ENCODE measurements at regions not wholly inside any gene's neighbourhood (a gene's known extent, or its start where the extent isn't known, plus 50 kb on each side); places are given as distances from the start of the nearest gene placed in this dataset.
"Not testable (repeated sequence)": the region's sequence is repeated elsewhere in the genome, so short reads cannot be mapped to it uniquely, and the experiment has no call there.

DNA sequence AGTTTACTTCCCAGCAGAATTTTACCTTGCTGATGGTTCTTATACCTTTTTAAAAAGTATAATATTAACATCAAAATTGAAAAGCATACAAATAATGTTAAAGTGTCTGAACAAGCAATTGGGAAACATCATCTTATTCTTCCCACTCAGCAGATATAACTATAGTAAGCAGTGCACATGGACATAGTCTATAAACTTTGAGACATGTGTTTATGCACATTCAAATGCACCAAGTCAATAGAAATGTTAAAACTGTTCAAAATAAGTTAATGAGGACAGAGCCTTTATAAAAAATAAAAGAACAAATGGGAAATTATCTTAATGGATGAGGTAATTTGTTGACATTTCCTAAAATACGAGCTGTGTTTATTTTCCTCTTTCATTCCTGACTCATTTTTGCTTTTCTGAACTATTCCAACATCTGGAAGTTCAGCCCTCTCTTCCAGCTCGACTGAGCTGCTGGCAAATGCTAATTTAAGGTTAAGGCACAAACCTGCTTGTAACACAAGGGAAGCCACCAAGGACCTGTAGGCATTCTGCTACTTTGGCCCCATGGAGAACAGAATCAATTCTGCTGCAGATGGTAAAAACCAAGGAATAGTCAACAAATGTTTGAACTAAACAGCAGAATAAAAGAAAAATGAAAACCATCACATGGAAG lies 110.3 kb upstream of the MAP3K4 start:
- H3K4me1 ChIP-seq, result no peaks in the 10 kb centered on the region
- H3K79me2 ChIP-seq, result no peaks in the 10 kb centered on the region
- H3K36me3 ChIP-seq (ENCODE audit: control insufficient read depth, insufficient read depth, low read length), result no peaks in the 10 kb centered on the region
- H3K9me3 ChIP-seq (ENCODE audit: control insufficient read depth, low read length), result no peaks in the 10 kb centered on the region
- no peak overlapping the region for H3K9ac ChIP-seq
- H3K27me3 ChIP-seq (ENCODE audit: control insufficient read depth, insufficient read depth, low read length), result no peaks in the 10 kb centered on the region
- no peak overlapping the region for H3K27ac ChIP-seq
- no peak overlapping the region for H2AFZ ChIP-seq
- no peak overlapping the region for H3K4me2 ChIP-seq (ENCODE audit: low read length)
- H3K4me3 ChIP-seq (ENCODE audit: low read depth, low read length), result no peak overlapping the region
- TF ChIP-seq, protein P1, sequence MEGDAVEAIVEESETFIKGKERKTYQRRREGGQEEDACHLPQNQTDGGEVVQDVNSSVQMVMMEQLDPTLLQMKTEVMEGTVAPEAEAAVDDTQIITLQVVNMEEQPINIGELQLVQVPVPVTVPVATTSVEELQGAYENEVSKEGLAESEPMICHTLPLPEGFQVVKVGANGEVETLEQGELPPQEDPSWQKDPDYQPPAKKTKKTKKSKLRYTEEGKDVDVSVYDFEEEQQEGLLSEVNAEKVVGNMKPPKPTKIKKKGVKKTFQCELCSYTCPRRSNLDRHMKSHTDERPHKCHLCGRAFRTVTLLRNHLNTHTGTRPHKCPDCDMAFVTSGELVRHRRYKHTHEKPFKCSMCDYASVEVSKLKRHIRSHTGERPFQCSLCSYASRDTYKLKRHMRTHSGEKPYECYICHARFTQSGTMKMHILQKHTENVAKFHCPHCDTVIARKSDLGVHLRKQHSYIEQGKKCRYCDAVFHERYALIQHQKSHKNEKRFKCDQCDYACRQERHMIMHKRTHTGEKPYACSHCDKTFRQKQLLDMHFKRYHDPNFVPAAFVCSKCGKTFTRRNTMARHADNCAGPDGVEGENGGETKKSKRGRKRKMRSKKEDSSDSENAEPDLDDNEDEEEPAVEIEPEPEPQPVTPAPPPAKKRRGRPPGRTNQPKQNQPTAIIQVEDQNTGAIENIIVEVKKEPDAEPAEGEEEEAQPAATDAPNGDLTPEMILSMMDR (IDR thresholded peaks at IDR 0.05), result no peak

DNA sequence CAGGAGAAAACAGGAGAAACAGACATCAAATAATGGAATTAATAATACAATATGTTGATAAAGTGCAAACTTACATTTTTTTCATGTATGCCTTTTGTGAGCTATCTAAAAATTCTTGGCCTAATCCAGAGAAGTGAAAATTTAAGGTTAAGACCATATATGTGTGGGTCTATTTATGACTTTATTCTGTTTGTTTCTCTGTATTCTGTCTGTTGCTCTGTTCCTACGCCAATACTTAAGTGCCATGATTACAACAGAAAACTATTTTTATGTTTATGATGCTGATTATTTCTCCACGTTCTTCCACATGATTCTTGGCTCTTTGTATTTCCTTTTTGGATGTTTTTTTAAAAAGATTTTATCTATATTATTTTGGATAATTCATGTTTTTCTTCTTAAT lies 109.6 kb upstream of the MAP3K4 start:
- Histone ChIP-seq H3K27ac (no peak overlapping the region), H3K27me3 (ENCODE audit: control insufficient read depth, insufficient read depth, low read length) (no peaks in the 10 kb centered on the region), H3K4me3 (ENCODE audit: low read depth, low read length) (no peak overlapping the region), H3K4me1 (no peaks in the 10 kb centered on the region), H2AFZ (no peak overlapping the region), H3K4me2 (ENCODE audit: low read length) (no peak overlapping the region), H3K79me2 (no peaks in the 10 kb centered on the region), H3K36me3 (ENCODE audit: control insufficient read depth, insufficient read depth, low read length) (no peaks in the 10 kb centered on the region), H3K9ac (no peak overlapping the region), H3K9me3 (ENCODE audit: control insufficient read depth, low read length) (no peaks in the 10 kb centered on the region)
- TF ChIP-seq, protein P1 (IDR thresholded peaks at IDR 0.05), result no peak

DNA sequence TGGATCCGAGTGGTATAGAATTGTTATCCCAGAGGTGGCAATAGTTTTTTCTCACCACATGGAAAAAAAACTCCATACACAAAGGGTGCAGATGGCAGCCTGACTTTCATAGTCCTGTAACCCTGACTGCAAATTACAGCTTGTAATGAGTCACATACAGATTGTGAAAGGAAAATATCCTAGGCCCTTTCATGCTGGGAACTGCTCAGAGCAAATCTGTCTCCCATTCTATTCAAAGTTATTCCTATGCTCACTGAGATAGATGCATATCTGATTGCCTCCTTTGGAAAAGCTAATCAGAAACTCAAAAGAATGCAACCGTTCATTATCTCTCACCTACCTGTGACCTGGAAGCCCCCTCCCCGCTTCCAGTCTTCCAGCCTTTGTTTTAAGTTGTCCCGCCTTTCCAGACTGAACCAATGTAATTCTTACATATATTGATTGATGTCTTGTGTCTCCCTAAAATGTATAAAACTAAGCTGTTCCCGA lies 108.7 kb upstream of the MAP3K4 start:
- TF ChIP-seq, protein P1 (IDR thresholded peaks at IDR 0.05), result no peak
- H3K4me3 ChIP-seq (ENCODE audit: low read depth, low read length), result no peak overlapping the region

DNA sequence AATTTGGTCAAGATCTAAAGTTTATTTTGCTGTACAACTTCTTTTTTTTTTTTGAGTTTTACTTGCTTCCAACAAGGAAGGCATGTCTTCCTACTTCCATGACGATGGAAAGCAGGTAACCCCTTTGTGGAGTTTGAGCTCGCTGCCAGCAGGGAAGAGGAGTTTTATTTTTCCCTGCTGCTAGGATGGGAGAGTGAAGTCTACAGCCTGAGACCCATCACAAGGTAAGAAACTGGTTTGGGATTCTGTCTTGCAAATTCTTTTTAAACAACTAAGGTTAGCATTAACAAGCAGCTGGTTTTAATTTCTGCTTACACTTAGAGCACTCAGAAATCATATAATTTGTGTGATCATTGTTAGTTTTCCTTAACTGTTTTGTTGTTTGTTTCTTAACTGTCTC lies 108.0 kb upstream of the MAP3K4 start:
- Histone ChIP-seq H3K9me3 (ENCODE audit: control insufficient read depth, low read length) (no peaks in the 10 kb centered on the region), H3K79me2 (no peaks in the 10 kb centered on the region), H3K9ac (no peak overlapping the region), H3K27me3 (ENCODE audit: control insufficient read depth, insufficient read depth, low read length) (no peaks in the 10 kb centered on the region), H3K27ac (no peak overlapping the region), H3K36me3 (ENCODE audit: control insufficient read depth, insufficient read depth, low read length) (no peaks in the 10 kb centered on the region), H3K4me1 (no peaks in the 10 kb centered on the region), H3K4me2 (ENCODE audit: low read length) (no peak overlapping the region), H2AFZ (no peak overlapping the region), H3K4me3 (ENCODE audit: low read depth, low read length) (no peak overlapping the region)
- TF ChIP-seq, protein P1 (IDR thresholded peaks at IDR 0.05), result no peak

More for the DNA sequence above, 108.7 kb upstream of the MAP3K4 start:
- H3K27me3 ChIP-seq (ENCODE audit: control insufficient read depth, insufficient read depth, low read length), result no peaks in the 10 kb centered on the region
- no peak overlapping the region for H3K9ac ChIP-seq
- H3K4me1 ChIP-seq, result no peaks in the 10 kb centered on the region
- H3K4me2 ChIP-seq (ENCODE audit: low read length), result no peak overlapping the region
- H3K79me2 ChIP-seq, result no peaks in the 10 kb centered on the region
- no peaks in the 10 kb centered on the region for H3K9me3 ChIP-seq (ENCODE audit: control insufficient read depth, low read length)
- no peaks in the 10 kb centered on the region for H3K36me3 ChIP-seq (ENCODE audit: control insufficient read depth, insufficient read depth, low read length)
- no peak overlapping the region for H3K27ac ChIP-seq
- H2AFZ ChIP-seq, result no peak overlapping the region

DNA sequence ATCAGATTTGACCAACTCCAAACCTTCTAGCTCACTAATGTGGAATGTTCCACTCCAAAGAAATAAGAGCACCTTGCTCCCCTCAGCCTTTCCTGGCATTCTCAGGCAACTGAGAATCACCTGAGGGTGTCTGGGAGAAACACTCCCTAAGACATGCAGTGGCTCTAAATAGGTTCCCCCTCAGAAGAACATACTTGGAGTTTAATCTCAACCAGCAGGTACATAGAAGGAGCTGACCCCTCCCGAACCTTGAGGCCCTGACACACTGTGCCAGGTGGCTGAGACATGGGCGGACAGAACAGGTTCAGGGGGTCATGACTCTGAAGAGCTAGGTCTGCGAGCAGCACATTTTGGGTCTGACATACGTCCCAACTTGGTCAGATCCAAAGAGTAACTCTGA lies 107.6 kb upstream of the MAP3K4 start:
- Histone ChIP-seq H3K27ac (no peak overlapping the region), H3K79me2 (no peaks in the 10 kb centered on the region), H3K9me3 (ENCODE audit: control insufficient read depth, low read length) (no peaks in the 10 kb centered on the region), H3K4me2 (ENCODE audit: low read length) (no peak overlapping the region), H3K4me3 (ENCODE audit: low read depth, low read length) (no peak overlapping the region), H3K9ac (no peak overlapping the region), H3K4me1 (no peaks in the 10 kb centered on the region), H2AFZ (no peak overlapping the region), H3K27me3 (ENCODE audit: control insufficient read depth, insufficient read depth, low read length) (no peaks in the 10 kb centered on the region), H3K36me3 (ENCODE audit: control insufficient read depth, insufficient read depth, low read length) (no peaks in the 10 kb centered on the region)
- TF ChIP-seq, protein P1 (IDR thresholded peaks at IDR 0.05), result no peak

- H3K9ac ChIP-seq, H3K27ac ChIP-seq: not testable (repeated sequence)
Measured at GRCh38 chr6:160889148-160889547, 102.4 kb upstream of the MAP3K4 start.

More at GRCh38 chr6:160889148-160889547, 102.4 kb upstream of the MAP3K4 start:
- H3K36me3 ChIP-seq (ENCODE audit: control insufficient read depth, insufficient read depth, low read length); H3K4me3 ChIP-seq (ENCODE audit: low read depth, low read length); H2AFZ ChIP-seq; H3K9me3 ChIP-seq (ENCODE audit: control insufficient read depth, low read length); H3K27me3 ChIP-seq (ENCODE audit: control insufficient read depth, insufficient read depth, low read length); H3K4me1 ChIP-seq; H3K4me2 ChIP-seq (ENCODE audit: low read length); H3K79me2 ChIP-seq: not testable (repeated sequence)

Measured in parathyroid adenoma (tissue), 2 donors.